Spleen (tissue), 7 donors: ENCODE measurements at regions not wholly inside any gene's neighbourhood (a gene's known extent, or its start where the extent isn't known, plus 50 kb on each side); places are given as distances from the start of the nearest gene placed in this dataset.

ENCODE experiments used
- POLR2A ChIP-seq, 3 donors: fragments of 450-650 bp; IDR thresholded peaks; one replicate each; pipeline ENCODE4 v1.5.1; 2017; ENCODE audit warnings: antibody characterized with exemption in 3 of 3, mild to moderate bottlenecking in 1 of 3
- POLR2AphosphoS5 ChIP-seq, 3 donors: sonication (generic); formaldehyde crosslinking; IDR thresholded peaks; one replicate each; pipeline ENCODE4 v1.5.1; 2017; ENCODE audit warnings: antibody characterized with exemption in 3 of 3
- TF ChIP-seq, protein P1 (sequence below), 11 experiments: fragments of 200-600 bp in 7 of 11; fragments of 450-650 bp in 4 of 11; sonication (generic) in 4 of 11; IDR thresholded peaks in 8 of 11; conservative IDR thresholded peaks in 3 of 11; 1 replicate in 7 of 11; 2 replicates in 4 of 11; pipeline versions ENCODE4 v1.4.0 to v1.8.0; 2016 to 2021; ENCODE audit warnings: antibody characterized with exemption in 11 of 11, inconsistent platforms in 4 of 11, mild to moderate bottlenecking in 1 of 11
- donor health status: DM: no; HTN: no; CAD: no; lungs with moderate emphysema.
- donor health status: DM: no; HTN: no; CAD: no.
- donor health status: DM: no; HTN: no; CAD: no.

DNA sequence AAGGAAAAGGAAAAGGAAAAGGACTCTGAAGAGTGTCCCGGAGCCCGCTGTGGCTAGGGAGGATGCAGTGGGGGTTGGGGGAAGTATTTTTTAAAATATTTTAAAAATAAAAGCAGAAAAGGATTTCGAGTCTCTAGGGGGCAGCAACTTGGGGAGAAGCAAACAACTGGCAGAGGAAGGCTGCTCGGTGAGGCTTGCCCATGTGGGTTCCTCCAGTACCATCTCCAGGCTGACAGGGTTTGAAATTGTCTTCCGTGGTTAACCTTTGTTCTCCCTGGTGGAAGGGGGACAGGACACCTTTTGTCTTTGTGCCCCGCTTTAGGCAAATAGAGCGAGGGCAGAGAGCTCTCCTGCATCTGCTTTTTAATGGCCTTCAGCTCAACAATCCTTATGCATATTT is 60.4 kb upstream of the SNX9 start:
- no peak for TF ChIP-seq POLR2A (IDR thresholded peaks at IDR 0.05)
- TF ChIP-seq, protein P1, sequence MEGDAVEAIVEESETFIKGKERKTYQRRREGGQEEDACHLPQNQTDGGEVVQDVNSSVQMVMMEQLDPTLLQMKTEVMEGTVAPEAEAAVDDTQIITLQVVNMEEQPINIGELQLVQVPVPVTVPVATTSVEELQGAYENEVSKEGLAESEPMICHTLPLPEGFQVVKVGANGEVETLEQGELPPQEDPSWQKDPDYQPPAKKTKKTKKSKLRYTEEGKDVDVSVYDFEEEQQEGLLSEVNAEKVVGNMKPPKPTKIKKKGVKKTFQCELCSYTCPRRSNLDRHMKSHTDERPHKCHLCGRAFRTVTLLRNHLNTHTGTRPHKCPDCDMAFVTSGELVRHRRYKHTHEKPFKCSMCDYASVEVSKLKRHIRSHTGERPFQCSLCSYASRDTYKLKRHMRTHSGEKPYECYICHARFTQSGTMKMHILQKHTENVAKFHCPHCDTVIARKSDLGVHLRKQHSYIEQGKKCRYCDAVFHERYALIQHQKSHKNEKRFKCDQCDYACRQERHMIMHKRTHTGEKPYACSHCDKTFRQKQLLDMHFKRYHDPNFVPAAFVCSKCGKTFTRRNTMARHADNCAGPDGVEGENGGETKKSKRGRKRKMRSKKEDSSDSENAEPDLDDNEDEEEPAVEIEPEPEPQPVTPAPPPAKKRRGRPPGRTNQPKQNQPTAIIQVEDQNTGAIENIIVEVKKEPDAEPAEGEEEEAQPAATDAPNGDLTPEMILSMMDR (IDR thresholded peaks at IDR 0.05 in 8 of 11, conservative IDR thresholded peaks at IDR 0.05 in 3 of 11), result peak in 3 of 11 experiments; percentile 12 to 38 (median 21)
- peak in 1 of 3 donors; percentile 40 for TF ChIP-seq POLR2AphosphoS5 (IDR thresholded peaks at IDR 0.05)
